IMR-90 (cell line): ENCODE measurements at regions not wholly inside any gene's neighbourhood (a gene's known extent, or its start where the extent isn't known, plus 50 kb on each side); places are given as distances from the start of the nearest gene placed in this dataset.

Source experiments
- ATAC-seq: fragments of 200-7000 bp; cut with Tn5 transposase; 2 replicates; pipeline ENCODE4 v1.9.1; 2020; ENCODE audit warnings: low read depth, mild to moderate bottlenecking, moderate library complexity
- BruUV-seq: library from RNA; stranded (reverse); fragments of 400-500 nt; replicated peaks from 2 replicates; lab custom pipeline; 2021; lab: Mats Ljungman, UMichigan
- CTCF ChIA-PET: fragments of 300-600 bp; formaldehyde crosslinking; extraction: SDS; loops from one replicate; lab custom pipeline; 2021; ENCODE audit warnings: antibody characterized with exemption; lab: Yijun Ruan, JAX
- POLR2A ChIA-PET: fragments of 300-600 bp; sonication (Branson Sonifier 250); formaldehyde crosslinking; loops from one replicate; lab custom pipeline; 2022; ENCODE audit warnings: antibody characterized with exemption; ENCODE audit not compliant: unreplicated experiment; lab: Charles Lee
- DNase-seq: peaks from one replicate; pipeline ENCODE4 v3.0.0; 2013
- H2AFZ ChIP-seq: replicated peaks from 2 replicates; pipeline ENCODE3; 2013; ENCODE audit warnings: low read length, mild to moderate bottlenecking; ENCODE audit not compliant: poor library complexity
- H2AK5ac ChIP-seq: 2 replicates; pipeline ENCODE4 v1.6.1; 2013; ENCODE audit warnings: low read depth, low read length, inconsistent platforms
- H2AK9ac ChIP-seq: replicated peaks from 2 replicates; pipeline ENCODE3; 2013; ENCODE audit warnings: mild to moderate bottlenecking, low read depth, low read length, moderate library complexity; ENCODE audit not compliant: poor library complexity
- H2BK120ac ChIP-seq: 2 replicates; pipeline ENCODE4 v1.6.1; 2013; ENCODE audit warnings: low read depth, low read length, inconsistent platforms
- H2BK15ac ChIP-seq: 3 replicates; pipeline ENCODE4 v1.6.1; 2013; ENCODE audit warnings: low read depth, low read length, inconsistent platforms
- H2BK20ac ChIP-seq: 2 replicates; pipeline ENCODE4 v1.6.1; 2013; ENCODE audit warnings: low read depth, mild to moderate bottlenecking, inconsistent platforms, low read length, moderate library complexity
- H2BK5ac ChIP-seq: 2 replicates; pipeline ENCODE4 v1.6.1; 2013; ENCODE audit warnings: mild to moderate bottlenecking, low read depth, low read length, inconsistent platforms; ENCODE audit not compliant: poor library complexity, severe bottlenecking
- H3K14ac ChIP-seq: replicated peaks from 2 replicates; pipeline ENCODE4 v1.6.1; 2013; ENCODE audit warnings: low read depth, low read length, inconsistent platforms
- H3K18ac ChIP-seq: 2 replicates; pipeline ENCODE4 v1.6.1; 2013; ENCODE audit warnings: low read depth, low read length, control low read depth
- H3K23ac ChIP-seq: 2 replicates; pipeline ENCODE4 v1.6.1; 2013; ENCODE audit warnings: low read depth, low read length, inconsistent platforms
- H3K27ac ChIP-seq: 2 replicates; pipeline ENCODE4 v1.5.1; 2013; ENCODE audit warnings: mild to moderate bottlenecking, control low read depth, low read length; ENCODE audit not compliant: insufficient read depth
- H3K27me3 ChIP-seq: 2 replicates; pipeline ENCODE4 v1.6.1; 2013; ENCODE audit warnings: low read length; ENCODE audit not compliant: control insufficient read depth, insufficient read depth
- H3K36me3 ChIP-seq: 2 replicates; pipeline ENCODE4 v1.6.1; 2013; ENCODE audit warnings: low read length, mixed read lengths; ENCODE audit not compliant: control insufficient read depth, insufficient read depth
- H3K4ac ChIP-seq: 2 replicates; pipeline ENCODE4 v1.6.1; 2013; ENCODE audit warnings: low read depth, low read length, inconsistent platforms
- H3K4me1 ChIP-seq: 2 replicates; pipeline ENCODE4 v1.6.1; 2013; ENCODE audit warnings: low read length, mixed read lengths; ENCODE audit not compliant: control insufficient read depth, insufficient read depth
- H3K4me2 ChIP-seq: 2 replicates; pipeline ENCODE4 v1.6.1; 2013; ENCODE audit warnings: low read depth, mild to moderate bottlenecking, control low read depth, low read length, moderate library complexity
- H3K4me3 ChIP-seq: 2 replicates; pipeline ENCODE4 v1.5.1; 2013; ENCODE audit warnings: low read depth, mild to moderate bottlenecking, control low read depth, low read length, moderate library complexity; ENCODE audit not compliant: insufficient read depth
- H3K56ac ChIP-seq: 2 replicates; pipeline ENCODE4 v1.6.1; 2013; ENCODE audit warnings: low read length, inconsistent platforms; ENCODE audit not compliant: insufficient read depth; ENCODE audit errors: extremely low read depth
- H3K79me1 ChIP-seq, 2 experiments: 2 replicates each; pipeline ENCODE4 v1.6.1; 2013; ENCODE audit warnings: low read length in 2 of 2, inconsistent platforms in 1 of 2, low read depth in 1 of 2
- H3K9ac ChIP-seq: 2 replicates; pipeline ENCODE4 v1.6.1; 2013; ENCODE audit warnings: low read depth, low read length, control low read depth
- H3K9me1 ChIP-seq: 2 replicates; pipeline ENCODE4 v1.6.1; 2013; ENCODE audit warnings: low read length, inconsistent platforms; ENCODE audit not compliant: insufficient read depth
- H3K9me3 ChIP-seq: 2 replicates; pipeline ENCODE4 v1.6.1; 2013; ENCODE audit warnings: low read length; ENCODE audit not compliant: control insufficient read depth, insufficient read depth
- H4K20me1 ChIP-seq: 2 replicates; pipeline ENCODE4 v1.6.1; 2013; ENCODE audit warnings: low read length, inconsistent platforms; ENCODE audit not compliant: insufficient read depth
- H4K5ac ChIP-seq: 2 replicates; pipeline ENCODE4 v1.6.1; 2013; ENCODE audit warnings: mild to moderate bottlenecking, low read depth, low read length, control low read depth
- H4K8ac ChIP-seq, 2 experiments: 2 replicates each; pipeline ENCODE4 v1.6.1; 2013; ENCODE audit warnings: low read depth in 2 of 2, low read length in 2 of 2, control low read depth in 1 of 2, inconsistent platforms in 1 of 2
- H4K91ac ChIP-seq: 2 replicates; pipeline ENCODE4 v1.6.1; 2013; ENCODE audit warnings: low read depth, low read length, inconsistent platforms; ENCODE audit not compliant: insufficient read depth
- BHLHE40 ChIP-seq: fragments of 150-350 bp; IDR thresholded peaks from 2 replicates; pipeline ENCODE4 v1.6.1; 2016; ENCODE audit warnings: mild to moderate bottlenecking, low read depth, low read length
- CEBPB ChIP-seq: IDR thresholded peaks from 2 replicates; pipeline ENCODE4 v1.6.1; 2012; ENCODE audit warnings: low read depth, low read length, improper control_type of control experiment
- CHD1 ChIP-seq: IDR thresholded peaks from 2 replicates; pipeline ENCODE4 v1.6.1; 2012; ENCODE audit warnings: low read depth, low read length, improper control_type of control experiment
- ELK1 ChIP-seq: fragments of 150-350 bp; IDR thresholded peaks from 2 replicates; pipeline ENCODE4 v1.6.1; 2016; ENCODE audit warnings: low read depth, mild to moderate bottlenecking, low read length, moderate library complexity, borderline replicate concordance
- FOS ChIP-seq: fragments of 150-350 bp; IDR thresholded peaks from 2 replicates; pipeline ENCODE4 v1.6.1; 2016; ENCODE audit warnings: low read depth, low read length
- MAFK ChIP-seq: IDR thresholded peaks from 2 replicates; pipeline ENCODE4 v1.6.1; 2012; ENCODE audit warnings: low read depth, low read length, improper control_type of control experiment
- MAZ ChIP-seq: IDR thresholded peaks from 2 replicates; pipeline ENCODE4 v1.6.1; 2012; ENCODE audit warnings: low read depth, mild to moderate bottlenecking, low read length, improper control_type of control experiment, moderate library complexity, borderline replicate concordance
- MXI1 ChIP-seq: IDR thresholded peaks from 2 replicates; pipeline ENCODE4 v1.6.1; 2012; ENCODE audit warnings: low read depth, mild to moderate bottlenecking, low read length, moderate library complexity, borderline replicate concordance
- NFE2L2 ChIP-seq: fragments of 150-350 bp; IDR thresholded peaks from 2 replicates; pipeline ENCODE4 v1.6.1; 2016; ENCODE audit warnings: low read depth, mild to moderate bottlenecking, low read length
- POLR2A ChIP-seq: IDR thresholded peaks from 2 replicates; pipeline ENCODE4 v1.6.1; 2012; ENCODE audit warnings: mild to moderate bottlenecking, low read depth, low read length
- RAD21 ChIP-seq: IDR thresholded peaks from 2 replicates; pipeline ENCODE4 v1.6.1; 2012; ENCODE audit warnings: low read length, improper control_type of control experiment
- RCOR1 ChIP-seq: IDR thresholded peaks from 2 replicates; pipeline ENCODE4 v1.6.1; 2012; ENCODE audit warnings: mild to moderate bottlenecking, low read length, improper control_type of control experiment; ENCODE audit not compliant: insufficient replicate concordance
- RFX5 ChIP-seq: IDR thresholded peaks from 2 replicates; pipeline ENCODE4 v1.8.0; 2012; ENCODE audit warnings: low read depth, mild to moderate bottlenecking, low read length, moderate library complexity
- SMC3 ChIP-seq: fragments of 150-350 bp; IDR thresholded peaks from 2 replicates; pipeline ENCODE4 v1.6.1; 2016; ENCODE audit warnings: low read depth, mild to moderate bottlenecking, antibody characterized with exemption, low read length, moderate library complexity
- USF2 ChIP-seq: fragments of 150-350 bp; IDR thresholded peaks from 2 replicates; pipeline ENCODE4 v1.6.1; 2017; ENCODE audit warnings: mild to moderate bottlenecking, antibody characterized with exemption, low read length, low read depth
- WGBS, 2 experiments: methylation state at CpG; one replicate each; pipeline versions ENCODE4 v1.1.5 to v1.1.7; 2013; ENCODE audit warnings: missing lambda C conversion rate in 2 of 2; ENCODE audit not compliant: insufficient read length in 1 of 2; ENCODE audit errors: extremely low coverage in 2 of 2; 5-methylcytosine and 5-hydroxymethylcytosine counted together
- dilution Hi-C: fragments of 300-500 bp; cut with HindIII; formaldehyde crosslinking; loops from one replicate; pipeline ENCODE4 v1.14.3; 2018; ENCODE audit warnings: low sequenced_read_pairs; ENCODE audit not compliant: unreplicated experiment
- in situ Hi-C: fragments of 300-500 bp; cut with MboI; formaldehyde crosslinking; loops from 3 replicates; pipeline ENCODE4 v1.14.3; 2019; ENCODE audit warnings: low sequenced_read_pairs, inconsistent platforms, mixed read lengths
- intact Hi-C: fragments of 100-400 bp; cut with micrococcal nuclease; formaldehyde crosslinking; loops from 2 replicates; pipeline ENCODE4 v1.10.0; 2022
- TF ChIP-seq, protein P1 (sequence below): conservative IDR thresholded peaks from 2 replicates; pipeline ENCODE4 v1.5.1; 2012; ENCODE audit warnings: mild to moderate bottlenecking, low read depth, low read length, improper control_type of control experiment

- TF ChIP-seq MXI1 = no peak
- no peak for TF ChIP-seq SMC3
- no peak for TF ChIP-seq USF2
- no peak for TF ChIP-seq RAD21
- TF ChIP-seq CHD1 = no peak
- no peak for TF ChIP-seq ELK1
- TF ChIP-seq POLR2A = no peak
- no peak for TF ChIP-seq RCOR1
- TF ChIP-seq CEBPB = no peak
- no peak for TF ChIP-seq BHLHE40
- TF ChIP-seq NFE2L2 = no peak
- TF ChIP-seq MAZ = no peak
- TF ChIP-seq, protein P1, sequence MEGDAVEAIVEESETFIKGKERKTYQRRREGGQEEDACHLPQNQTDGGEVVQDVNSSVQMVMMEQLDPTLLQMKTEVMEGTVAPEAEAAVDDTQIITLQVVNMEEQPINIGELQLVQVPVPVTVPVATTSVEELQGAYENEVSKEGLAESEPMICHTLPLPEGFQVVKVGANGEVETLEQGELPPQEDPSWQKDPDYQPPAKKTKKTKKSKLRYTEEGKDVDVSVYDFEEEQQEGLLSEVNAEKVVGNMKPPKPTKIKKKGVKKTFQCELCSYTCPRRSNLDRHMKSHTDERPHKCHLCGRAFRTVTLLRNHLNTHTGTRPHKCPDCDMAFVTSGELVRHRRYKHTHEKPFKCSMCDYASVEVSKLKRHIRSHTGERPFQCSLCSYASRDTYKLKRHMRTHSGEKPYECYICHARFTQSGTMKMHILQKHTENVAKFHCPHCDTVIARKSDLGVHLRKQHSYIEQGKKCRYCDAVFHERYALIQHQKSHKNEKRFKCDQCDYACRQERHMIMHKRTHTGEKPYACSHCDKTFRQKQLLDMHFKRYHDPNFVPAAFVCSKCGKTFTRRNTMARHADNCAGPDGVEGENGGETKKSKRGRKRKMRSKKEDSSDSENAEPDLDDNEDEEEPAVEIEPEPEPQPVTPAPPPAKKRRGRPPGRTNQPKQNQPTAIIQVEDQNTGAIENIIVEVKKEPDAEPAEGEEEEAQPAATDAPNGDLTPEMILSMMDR = no peak
- no peak for TF ChIP-seq MAFK
- no peak for TF ChIP-seq RFX5
- TF ChIP-seq FOS = no peak
- intact Hi-C loops (no loop called here), in situ Hi-C loops (no loop called here), dilution Hi-C loops (no loop called here)
- ChIA-PET POLR2A (no interaction called here), CTCF (no interaction called here)
- Histone ChIP-seq H2BK5ac (no peak overlapping the region), H2BK15ac (no peak overlapping the region), H3K18ac (no peak overlapping the region), H3K14ac (no peak overlapping the region), H4K20me1 (no peaks in the 10 kb centered on the region), H2AFZ (no peak overlapping the region), H3K56ac (no peak overlapping the region), H3K9me3 (peaks cover 9% of the 10 kb centered on the region), H4K91ac (no peak overlapping the region), H3K36me3 (no peaks in the 10 kb centered on the region), H2AK9ac (no peak overlapping the region), H3K9ac (no peak overlapping the region), H4K5ac (no peak overlapping the region), H2BK120ac (no peak overlapping the region), H3K9me1 (no peaks in the 10 kb centered on the region), H3K27me3 (no peaks in the 10 kb centered on the region), H3K4me2 (no peak overlapping the region), H3K79me1 (no peaks in the 10 kb centered on the region), H2AK5ac (no peak overlapping the region), H3K27ac (no peak overlapping the region), H4K8ac (no peak overlapping the region), H3K23ac (no peak overlapping the region), H3K4me3 (no peak overlapping the region), H3K4ac (no peak overlapping the region), H2BK20ac (no peak overlapping the region), H3K4me1 (no peaks in the 10 kb centered on the region)
- ATAC-seq (no peak), DNase-seq (no peak)
- no TSS peak for BruUV-seq
- WGBS, 2 experiments = no CpG with 5 or more reads among the region's 3 CpGs
Measured at GRCh38 chr16:8407351-8407750, 183.0 kb downstream of the TMEM114 start.
